ENCODE measurements at regions not wholly inside any gene's neighbourhood (a gene's known extent, or its start where the extent isn't known, plus 50 kb on each side); places are given as distances from the start of the nearest gene placed in this dataset.

DNA sequence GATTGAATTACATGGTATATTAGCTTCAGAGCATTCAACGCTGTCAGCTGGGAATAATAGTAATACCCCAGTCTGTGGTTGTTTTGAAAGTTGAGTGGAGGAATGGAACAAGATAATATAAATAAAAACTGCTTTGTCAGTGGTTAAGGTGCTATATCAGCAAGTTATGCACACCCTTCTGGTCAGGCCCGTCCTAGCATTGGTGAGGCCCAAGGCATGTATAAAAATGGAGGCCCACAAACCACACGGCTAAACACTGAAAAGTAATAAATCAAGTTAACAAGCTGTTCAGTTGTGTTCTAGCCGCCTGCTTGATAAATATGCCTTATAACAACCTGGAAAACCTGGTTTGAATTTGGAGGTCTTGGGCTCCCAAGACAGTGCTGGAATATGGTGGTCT, 77.4 kb downstream of the PSMG1 start:
- no peak for DNase-seq (ENCODE audit: low read depth in 2 of 2)

DNA sequence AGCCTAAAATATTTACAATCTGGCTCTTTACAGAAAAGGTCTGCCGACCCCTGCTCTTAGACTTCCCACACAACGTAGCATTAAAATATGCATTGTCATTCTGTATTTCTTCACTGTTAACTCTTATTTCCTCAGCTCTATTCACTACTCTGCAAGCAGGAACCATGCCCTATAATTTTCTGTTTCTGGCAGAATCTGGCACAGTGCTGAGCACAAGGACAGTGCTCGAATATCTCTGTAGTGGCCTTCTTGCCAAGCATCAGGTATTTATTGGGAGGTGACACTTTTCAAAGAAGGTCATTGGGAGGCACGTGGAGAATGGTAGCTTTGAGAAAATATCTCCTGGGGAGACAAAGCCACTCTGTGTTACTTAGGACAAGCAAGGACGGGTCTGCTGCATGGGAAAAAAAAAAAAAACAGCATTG, 77.9 kb downstream of the PSMG1 start:
- DNase-seq (ENCODE audit: low read depth in 2 of 2) = no peak

DNA sequence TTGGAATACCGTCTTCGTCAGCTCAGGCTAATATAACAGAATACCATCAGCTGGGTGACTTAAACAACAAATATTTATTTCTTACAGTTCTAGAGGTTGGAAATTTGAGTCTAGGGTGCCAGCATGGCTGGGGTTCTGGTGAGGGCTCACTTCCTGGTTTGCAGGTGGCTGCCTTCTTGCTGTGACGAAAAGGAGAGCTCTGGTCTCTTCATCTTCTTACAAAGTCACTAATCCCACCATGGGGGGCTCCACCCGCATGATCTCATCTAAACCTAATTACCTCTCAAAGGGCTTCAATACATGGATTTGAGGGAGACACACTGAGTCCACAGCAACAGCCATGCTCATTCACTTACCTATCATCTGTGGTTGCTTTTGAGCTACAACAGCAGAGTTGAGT, 78.3 kb downstream of the PSMG1 start:
- DNase-seq (ENCODE audit: low read depth in 2 of 2) = no peak

DNA sequence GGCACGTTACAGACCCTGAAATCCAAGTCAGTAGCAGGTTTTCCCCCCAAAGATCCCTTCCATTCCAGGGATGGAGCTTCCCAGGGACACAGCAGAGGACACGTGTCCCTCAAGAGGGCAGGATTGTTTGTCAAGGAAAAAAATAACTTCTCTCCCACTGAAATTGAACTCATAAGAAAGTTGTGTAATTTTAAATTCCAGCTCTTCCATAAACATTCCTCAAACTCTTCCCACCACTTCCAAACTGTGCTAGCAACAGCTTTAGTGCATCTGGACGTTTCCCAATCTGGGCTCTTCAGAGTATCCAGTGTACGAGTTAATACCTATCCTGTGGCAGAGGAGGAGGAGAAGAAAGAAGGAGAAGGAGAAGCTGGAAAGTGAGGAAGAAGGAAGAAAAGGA, 79.6 kb downstream of the PSMG1 start:
- DNase-seq (ENCODE audit: low read depth in 2 of 2) = no peak

DNA sequence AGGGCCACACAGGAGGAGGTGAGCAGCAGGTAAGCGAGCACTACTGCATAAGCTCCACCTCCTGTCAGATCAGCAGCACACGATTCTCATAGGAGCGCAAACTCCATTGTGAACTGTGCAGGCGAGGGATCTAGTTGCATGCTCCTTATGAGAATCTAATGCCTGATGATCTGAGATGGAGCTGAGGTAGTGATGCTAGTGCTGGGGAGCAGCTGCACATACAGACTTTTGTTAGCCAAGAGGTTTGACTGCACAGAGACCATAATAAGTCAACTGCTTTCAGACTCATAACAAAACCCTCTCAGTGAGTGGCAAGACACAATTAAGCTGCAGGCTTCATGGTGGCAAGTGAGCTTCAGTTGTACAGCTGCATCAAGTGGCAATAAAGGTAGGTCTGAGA, 83.4 kb downstream of the PSMG1 start:
- DNase-seq (ENCODE audit: low read depth in 2 of 2) = no peak

DNA sequence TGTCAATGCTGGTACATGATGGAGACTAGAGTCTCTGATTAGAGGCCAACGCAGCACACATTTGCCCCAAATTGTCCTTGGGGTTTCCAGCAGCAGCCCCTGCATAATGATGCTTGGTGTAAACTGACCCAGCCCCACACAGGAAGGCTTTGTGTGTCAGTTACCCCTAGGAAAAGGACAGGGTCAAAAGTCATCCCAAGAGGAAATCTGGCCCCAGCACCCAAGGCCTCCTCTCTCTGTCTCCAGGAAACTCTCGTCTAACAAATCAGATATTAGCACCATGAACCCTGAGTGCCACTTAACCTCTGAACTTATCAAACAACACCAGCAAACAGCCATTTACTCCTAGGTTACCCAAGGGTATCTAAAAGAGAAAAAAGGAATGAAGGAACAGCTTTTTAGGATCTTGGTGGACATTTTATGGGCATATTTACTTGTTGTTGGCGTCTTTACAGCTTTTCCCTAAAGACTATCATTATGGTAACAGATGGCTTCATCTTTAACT, 84.5 kb downstream of the PSMG1 start:
- no peak for DNase-seq (ENCODE audit: low read depth in 2 of 2)

DNA sequence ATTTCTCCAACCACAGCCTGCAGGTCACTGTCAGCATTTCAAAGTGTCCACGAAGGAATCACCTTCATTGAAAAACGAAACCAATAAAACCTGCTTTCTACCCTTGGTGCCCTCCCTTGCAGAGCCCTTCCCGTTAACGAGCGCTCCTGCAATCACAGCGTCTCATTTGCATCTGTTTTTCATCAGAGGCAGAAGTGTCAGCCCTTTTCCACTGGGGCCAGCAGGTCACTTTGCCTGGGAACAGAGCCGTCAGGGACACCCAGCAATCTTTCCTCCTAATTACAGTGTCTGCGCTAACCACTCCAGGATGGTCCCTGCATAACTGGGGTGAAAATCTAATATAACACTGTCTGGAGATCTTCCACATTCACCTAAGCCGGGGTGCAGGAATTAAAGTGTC, 85.3 kb downstream of the PSMG1 start:
- no peak for DNase-seq (ENCODE audit: low read depth in 2 of 2)

DNA sequence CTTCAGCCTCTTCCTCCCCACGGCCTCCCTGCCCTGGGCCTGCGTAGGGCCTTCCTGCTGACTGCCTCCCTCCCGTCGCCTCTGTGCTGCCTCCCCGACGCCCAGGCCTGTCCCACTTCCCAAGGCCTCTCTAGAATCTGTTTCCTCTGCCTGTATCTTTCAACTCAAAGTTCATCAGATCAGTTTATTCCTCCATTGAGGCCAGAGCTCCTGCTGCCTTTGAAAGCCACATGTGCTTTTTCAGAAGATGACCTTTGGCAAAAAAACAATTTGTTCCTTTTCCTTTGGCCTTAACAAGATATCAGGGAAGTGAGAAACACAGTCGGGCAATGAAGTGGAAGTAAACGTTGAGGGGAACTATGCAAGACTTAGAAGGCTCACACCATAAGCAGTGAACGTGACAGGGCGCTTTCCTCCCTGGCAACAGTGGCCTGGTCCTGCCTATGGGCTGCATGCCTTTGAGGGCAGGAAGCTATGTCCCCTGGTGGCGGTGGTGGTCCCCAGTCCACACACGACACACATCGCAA, 85.9 kb downstream of the PSMG1 start:
- no peak for DNase-seq (ENCODE audit: low read depth in 2 of 2)

DNA sequence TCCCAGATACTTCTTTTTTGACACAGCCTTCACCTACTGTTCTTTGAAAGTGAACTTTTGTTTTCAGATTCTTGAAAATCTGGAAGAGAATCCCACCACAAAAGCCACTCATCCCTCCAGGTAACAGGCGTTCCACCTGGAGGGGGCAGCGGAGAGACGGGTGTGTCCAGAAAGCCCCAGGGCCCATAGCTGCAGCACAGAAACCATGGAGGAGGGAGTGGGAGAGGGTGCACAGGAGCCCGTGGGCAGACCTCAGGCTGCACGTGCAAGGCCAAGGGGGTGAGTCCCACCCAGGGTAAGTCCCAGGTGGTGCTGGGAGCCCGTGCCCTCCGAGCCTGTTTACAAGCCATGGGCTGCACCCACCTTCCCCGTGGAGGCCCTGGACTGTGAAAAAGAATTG, 86.5 kb downstream of the PSMG1 start:
- DNase-seq (ENCODE audit: low read depth in 2 of 2) = no peak

DNA sequence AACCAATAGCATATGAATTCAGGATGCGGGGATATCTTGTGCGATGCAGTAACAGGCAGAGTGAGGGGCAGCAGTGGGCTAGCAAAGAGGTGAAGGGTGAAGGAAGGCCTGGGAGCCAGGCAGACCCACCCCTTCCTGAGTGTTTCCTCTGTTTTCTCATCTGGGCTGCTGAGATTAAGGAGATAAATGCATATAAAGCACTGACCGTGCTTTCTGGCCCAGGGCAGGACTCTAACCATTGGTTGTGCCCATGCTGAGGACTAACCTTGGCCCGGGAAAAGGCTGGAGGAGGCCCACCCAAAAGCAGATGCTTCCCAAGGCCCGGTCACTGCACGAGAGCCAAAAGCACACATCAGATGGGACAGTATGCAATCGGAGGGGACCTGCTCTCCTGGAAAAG, 87.6 kb downstream of the PSMG1 start:
- no peak for DNase-seq (ENCODE audit: low read depth in 2 of 2)

DNA sequence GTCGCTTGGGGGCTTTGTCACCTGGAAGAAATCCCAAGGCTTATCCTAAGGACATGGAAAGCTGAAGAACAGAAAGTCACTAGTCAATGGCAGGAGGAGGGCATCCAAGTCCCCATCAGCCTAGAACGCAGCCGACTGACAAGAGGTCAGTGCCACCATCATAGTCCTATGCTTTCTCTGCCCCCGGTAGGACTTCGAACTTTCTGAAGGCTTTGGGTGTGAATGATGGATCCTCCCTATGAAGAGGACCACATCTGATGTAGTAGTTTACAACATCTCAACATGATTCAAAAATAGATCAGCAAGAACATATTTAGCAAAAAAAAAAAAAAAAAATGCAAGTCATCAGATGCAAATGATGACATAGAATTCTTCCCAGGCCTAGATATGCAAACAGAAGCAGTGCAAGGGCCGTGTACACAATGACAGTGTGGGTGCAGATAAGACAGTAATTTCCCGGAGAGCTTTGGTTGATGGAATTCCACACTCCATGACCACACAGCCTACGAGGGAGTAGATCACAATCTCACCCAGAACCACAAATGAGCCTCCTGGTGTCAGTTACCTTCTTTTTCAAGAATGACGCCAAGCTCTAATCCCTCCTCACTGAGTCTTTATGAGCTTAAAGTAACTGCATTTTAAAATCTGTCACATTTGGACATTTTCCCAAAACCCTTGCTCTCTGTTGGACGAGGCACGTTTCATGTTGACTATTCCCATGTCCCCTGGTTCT, 88.2 kb downstream of the PSMG1 start:
- DNase-seq (ENCODE audit: low read depth in 2 of 2) = no peak

DNA sequence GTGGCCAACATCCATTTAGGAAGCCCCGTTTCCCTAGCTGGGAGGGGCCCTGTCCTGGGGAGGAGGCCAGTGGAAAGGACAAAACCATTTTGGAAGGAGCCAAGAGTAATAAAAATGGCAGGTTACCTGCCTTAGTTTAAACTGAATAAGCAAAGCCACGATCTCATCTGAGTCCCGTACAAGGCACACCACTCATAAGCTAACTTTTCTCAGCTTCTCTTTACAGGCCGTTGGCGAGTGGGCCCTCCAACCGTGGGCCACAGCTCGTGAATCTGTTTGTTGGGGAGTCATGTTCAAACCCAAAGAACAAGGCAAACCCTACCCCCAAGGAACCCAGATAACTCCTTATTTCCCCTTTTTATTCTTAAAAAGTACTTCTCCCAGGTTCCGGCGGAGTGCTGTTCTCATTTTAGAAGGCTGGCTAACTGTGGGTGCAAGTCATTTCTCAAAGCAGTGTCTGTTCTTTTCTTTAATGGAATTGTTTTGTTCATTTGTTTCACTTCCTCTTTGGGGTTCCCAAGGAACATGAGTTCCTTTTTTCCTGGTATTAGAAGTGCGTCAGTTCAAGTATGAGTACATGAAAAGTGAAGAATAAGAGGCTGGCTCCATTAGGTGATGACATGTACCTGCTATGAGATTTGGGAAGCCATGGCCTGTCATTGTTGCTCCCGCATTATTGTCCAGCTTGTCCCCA, 89.0 kb downstream of the PSMG1 start:
- DNase-seq (ENCODE audit: low read depth in 2 of 2) = no peak

DNA sequence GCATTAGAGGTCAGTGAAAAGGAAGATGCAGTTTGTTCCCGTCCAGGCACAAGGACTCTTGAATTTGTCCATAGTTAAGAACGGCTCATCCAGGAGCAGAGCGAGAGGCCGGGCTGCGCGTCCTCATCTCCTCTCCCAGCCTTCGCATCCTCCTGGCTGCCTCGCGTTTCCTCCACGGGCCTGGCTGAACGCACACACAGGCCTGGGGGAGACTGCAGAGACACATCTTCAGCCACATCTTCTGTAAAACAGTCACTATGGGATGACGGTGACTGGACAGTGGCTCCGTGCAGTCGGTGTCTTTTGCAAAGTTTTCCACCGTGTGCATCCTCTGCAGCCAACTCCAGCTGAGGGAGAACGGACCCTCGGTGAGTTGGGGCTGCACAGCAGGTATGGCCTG, 89.7 kb downstream of the PSMG1 start:
- DNase-seq (ENCODE audit: low read depth in 2 of 2) = no peak

DNA sequence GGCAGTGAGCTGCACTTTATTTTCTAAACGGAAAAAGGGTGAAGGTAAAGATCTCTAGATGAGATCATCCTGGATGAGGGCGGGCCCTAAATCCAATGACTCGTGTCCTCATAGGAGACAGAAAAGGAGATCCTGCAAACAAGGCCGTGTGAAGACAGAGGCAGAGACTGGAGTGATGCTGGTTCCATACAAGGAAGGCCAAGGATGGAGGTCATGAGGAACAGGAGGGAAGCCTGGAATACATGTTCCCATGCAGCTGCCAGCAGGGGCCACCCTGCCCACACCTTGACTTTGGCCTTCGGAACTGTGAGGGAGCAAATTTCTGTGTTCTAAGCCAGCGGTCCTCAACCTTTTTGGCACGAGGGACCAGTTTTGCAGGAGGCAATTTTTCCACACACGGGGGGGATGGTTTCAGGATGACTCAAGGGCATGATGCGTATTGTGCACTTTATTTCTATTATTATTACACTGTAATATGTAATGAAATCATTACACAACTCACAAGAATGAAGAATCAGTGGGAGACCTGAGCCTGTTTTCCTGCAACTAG, 94.3 kb downstream of the PSMG1 start:
- DNase-seq (ENCODE audit: low read depth in 2 of 2) = no peak

DNA sequence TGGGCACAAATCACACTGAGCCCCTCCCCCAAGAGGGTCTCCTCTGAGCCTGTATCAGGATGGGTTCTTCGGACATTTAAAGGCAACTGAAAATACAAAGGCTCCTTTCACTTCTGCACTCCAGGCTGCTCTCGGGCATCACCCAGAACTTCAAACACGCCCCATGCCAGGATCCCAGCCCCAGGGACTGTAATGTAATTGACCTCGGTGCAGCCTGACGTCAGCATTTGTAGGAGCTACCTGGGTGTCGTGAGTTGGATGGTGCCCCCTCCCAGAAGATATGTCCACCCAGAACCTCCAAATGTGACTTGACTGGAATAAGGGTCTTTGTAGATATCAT, 95.2 kb downstream of the PSMG1 start:
- DNase-seq (ENCODE audit: low read depth in 2 of 2) = no peak

DNA sequence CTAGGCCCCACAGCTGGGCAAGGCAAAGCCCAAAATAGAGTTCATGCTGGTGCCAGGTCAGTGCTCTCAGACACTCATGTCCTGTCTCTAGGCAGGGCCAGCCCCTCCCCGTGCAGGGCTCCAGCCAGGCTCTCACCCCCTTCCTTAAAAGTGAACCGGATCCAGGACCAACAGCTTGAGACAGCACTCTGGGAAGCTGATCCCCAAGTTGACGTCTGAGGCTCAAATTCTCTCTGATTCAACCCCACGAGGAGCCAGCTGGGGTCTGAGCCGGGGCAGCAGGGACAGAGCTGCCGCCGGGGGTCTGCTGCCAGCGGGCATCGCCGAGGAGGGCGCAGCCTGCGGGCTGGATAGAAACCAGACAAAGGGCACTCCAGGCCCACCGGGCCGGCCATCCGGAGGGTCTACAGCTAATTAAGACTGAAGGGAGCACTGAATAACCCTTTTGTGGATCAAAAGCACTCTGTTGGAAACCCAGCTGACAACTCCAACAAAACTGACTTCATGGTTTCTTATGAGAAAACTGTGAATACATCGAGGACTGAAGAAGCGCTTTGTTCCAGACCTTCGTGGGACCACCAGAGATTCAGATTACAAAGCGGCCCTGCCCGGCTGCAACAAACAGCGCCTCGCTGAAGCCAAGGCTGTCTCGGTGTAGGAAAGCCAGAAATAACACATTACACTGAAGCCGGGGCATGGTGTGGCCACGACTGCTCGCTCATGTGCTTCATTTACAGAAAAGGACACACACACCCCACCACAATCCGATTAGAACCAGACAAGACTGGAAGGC, 95.8 kb downstream of the PSMG1 start:
- DNase-seq (ENCODE audit: low read depth in 2 of 2) = no peak

DNA sequence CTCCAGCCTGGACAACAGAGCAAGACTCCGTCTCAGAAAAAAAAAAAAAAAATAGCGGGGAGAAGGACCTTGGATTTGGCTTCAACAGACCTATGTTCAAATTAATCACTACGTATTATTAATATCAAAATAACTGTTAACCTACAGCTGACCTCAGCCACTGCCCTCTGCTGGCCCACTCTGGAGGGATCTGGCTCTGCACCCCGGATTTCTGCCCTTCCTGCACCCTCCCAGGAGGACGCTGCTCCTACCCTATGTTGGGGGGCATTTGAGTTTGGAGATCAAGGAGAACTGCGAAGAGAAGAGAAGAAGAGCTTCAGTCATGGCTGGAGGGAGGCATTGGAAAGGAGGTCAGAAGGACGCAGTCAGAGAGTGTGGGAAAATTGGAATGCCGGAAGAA, 96.7 kb downstream of the PSMG1 start:
- DNase-seq (ENCODE audit: low read depth in 2 of 2) = no peak

DNA sequence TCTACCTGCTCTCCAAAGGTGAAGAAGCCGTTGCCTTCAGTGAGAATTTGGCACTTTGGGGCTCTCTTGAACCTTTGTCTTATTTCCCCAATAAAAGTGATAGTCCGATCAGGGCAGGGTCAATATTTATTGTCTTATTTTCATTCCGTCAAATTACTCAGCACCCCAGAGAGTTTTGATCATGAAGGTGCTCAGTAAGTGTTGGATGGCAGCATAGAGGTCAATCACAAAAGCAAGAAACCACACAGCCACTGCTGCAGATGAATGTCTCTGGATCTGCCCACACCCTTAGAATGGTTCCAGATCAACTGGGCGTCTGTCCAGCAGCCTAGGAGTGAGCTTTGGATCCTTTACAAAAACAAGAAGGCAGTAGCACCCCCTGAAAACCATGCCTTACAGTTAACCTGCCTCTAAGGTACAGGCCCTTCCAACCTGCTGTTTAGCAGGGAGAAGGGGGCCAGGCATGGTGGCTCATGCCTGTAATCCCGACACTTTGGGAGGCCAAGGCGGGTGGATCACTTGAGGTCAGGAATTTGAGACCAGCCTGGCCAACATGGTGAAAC, 97.3 kb downstream of the PSMG1 start:
- no peak for DNase-seq (ENCODE audit: low read depth in 2 of 2)

DNA sequence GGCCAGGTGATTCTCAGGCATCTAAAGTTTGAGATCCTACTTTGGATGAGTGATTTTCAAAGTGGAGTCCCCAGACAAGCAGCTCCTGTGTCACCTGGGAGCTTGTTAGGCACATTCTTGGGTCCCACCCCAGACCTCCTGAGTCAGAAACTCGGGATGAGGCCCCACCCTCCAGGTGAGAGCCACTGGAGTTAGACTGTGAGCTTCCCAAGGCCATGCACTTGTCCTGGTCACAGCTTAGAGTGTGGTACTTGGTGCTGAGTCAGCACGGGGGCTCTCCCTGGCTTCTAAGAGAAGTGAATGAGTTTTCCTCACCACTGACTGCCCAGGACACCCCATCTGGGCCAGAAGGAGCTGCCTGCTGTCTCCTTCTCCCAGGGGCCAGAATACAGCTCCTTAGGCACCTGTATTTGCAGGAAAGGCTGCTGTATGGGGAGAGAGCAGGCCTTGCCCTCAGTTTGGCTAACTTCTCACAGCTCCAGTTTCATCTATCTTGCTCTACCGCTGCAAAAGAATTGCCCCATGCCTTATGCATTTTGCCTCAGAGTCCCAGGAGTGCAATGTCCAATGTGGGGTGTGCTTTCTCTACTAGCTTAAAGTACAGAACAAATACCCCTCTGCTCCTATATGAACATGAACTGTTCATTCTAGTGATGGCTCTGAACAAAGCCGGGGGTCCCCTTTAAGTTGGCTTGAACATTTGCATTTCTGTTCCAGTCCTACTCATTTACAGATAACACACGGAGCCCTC, 98.1 kb downstream of the PSMG1 start:
- no peak for DNase-seq (ENCODE audit: low read depth in 2 of 2)

DNA sequence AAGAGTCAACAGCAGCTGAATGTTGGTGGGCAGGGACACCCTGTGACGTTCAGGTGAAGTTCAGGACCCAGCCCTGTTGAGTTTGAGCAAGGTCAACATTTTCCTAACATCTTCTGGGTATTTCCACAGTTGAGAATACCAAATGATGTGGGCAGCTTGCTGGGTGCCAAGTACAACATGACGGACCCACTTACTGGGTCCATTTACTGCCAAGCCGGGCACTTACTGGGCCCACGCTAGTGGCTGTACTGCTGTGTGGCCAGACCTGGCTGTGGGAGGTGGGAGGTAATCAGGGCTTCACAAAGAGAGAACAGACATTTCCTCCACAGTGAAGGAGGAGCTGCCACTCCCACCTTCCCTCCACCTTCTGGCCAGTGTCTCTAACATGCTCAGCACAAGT, 99.2 kb downstream of the PSMG1 start:
- DNase-seq (ENCODE audit: low read depth in 2 of 2) = no peak

DNA sequence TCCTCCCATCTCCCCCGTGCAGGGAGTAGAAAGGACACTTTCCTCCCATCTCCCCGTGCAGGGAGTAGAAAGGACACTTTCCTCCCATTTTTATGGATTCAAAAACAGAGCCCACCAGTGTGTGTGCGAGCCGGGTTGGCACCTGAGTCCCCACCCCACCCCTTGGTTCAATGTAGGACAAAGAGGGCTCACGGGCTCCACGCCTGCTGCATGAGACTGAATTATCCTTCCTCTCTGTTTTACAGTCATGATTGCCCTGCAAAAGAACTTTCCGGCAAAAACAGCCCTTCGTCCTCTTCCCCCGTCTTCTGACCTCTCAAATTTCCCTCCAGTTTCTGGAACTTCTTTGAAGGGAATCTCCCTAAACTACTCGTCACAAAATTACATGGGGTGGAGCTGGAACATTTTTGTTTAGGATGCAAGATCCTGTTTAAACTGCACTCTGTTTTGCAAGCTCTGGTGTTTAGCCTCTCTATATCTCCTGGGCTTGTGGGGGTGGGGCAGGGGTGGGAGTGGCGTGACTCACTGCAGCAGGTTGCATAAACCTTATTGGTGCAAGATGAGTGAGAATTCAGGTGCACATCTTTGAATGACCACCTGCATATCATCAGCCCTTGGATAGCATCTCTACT, 99.8 kb downstream of the PSMG1 start:
- no peak for DNase-seq (ENCODE audit: low read depth in 2 of 2)
